ENCODE measurements at regions not wholly inside any gene's neighbourhood (a gene's known extent, or its start where the extent isn't known, plus 50 kb on each side); places are given as distances from the start of the nearest gene placed in this dataset.
"Not testable (repeated sequence)": the region's sequence is repeated elsewhere in the genome, so short reads cannot be mapped to it uniquely, and the experiment has no call there.

DNA sequence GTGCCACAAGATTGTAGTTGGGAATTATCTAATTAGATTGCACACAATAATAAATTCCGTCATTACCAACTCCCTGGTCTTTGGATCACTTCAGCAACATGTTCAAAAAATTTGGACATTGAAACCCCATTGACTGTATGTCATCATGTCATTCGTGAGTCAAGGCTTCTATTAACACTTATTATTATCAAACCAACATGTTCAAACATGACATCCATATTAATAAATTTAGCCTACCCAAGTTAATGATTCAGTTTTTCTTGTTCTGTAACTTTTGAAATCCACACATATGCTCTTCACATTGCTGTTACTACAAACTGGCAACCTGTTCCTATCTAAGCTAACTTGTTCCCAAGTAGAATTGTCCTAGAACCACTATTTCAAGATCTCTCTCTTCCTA lies 1142.7 kb upstream of the SLC39A10 start:
- no peak for DNase-seq (ENCODE audit: low spot score)

- not testable (repeated sequence) for DNase-seq (ENCODE audit: low spot score)
Observed at GRCh38 chr2:194511070-194511469, 1146.0 kb upstream of the SLC39A10 start.

GRCh38 chr2:194504876-194505275 lies 1152.2 kb upstream of the SLC39A10 start:
- not testable (repeated sequence) for DNase-seq (ENCODE audit: low spot score)

DNA sequence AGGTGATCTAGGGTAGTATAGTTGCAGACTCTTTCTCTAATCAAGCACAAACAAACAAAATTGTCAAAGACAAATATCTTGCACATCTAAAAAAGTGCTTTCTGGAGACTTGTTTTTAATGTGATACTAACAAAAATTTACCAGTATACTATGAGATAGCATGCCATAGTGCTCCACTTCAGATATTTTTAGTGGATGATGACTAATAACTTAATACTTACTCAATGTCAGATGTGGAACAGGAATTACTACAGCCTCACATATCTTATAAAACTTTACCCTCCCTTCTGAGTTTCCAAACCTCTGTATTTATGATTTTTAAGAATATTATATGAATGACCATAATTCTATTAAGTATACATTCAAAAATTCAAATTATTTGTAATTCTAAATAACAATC lies 1162.0 kb upstream of the SLC39A10 start:
- no peak for DNase-seq (ENCODE audit: low spot score)

GRCh38 chr2:194494401-194494800 lies 1162.6 kb upstream of the SLC39A10 start:
- DNase-seq (ENCODE audit: low spot score), result no peak

DNA sequence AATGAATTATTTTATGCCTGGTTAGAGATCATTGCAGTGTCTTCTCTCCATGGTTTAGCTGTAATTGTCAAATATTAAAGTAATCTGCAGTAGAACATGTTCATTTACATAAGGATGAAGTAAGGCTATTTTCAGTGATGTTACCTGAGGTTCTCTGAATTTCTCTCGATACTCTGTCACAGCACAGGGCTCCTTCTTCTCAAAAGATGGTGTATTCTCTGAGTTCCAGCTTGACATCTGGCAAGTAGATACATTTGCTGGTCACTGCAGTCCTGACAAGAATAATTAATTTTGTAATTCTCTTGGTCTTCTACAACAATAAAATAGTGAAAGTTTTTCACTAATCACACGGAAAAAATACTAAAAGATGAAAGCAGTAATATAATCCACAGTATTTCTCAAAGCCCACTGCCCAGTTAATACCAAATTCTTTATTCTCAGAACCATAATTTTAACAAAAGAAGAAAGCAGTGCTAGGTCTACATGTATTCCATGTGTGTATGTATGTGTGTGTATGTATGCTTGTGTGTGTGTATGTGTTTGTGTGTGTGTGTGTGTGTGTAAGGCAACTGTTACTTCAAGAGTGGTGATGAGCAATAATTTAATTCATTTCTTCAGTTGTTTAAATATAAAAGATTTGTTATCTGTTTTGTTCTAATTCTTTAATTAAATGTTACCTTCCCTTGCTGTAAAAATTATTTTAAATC lies 1165.5 kb upstream of the SLC39A10 start:
- DNase-seq (ENCODE audit: low spot score), result no peak

- DNase-seq (ENCODE audit: low spot score), result no peak
Observed at GRCh38 chr2:194486326-194486725, 1170.7 kb upstream of the SLC39A10 start.

- DNase-seq (ENCODE audit: low spot score), result no peak
Observed at GRCh38 chr2:194483041-194483440, 1174.0 kb upstream of the SLC39A10 start.

DNA sequence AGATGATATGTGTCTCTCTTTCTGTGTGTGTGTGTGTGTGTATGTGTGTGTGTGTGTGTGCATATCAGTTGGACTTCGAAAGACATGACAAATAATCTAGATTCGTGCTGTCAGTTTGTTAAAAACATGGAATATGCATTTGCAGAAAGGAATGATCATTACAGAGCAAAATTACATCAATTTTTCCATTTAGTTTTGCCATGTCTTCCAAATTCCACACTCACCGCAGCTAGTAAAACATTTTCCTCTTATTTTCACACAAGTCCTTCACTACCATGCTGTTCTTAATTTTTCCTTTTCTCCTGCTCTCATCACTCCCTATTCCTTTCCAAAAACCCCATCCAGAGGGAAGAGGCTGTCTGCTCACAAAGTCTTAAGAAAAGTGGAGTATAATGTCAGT lies 1191.4 kb upstream of the SLC39A10 start:
- no peak for DNase-seq (ENCODE audit: low spot score)

- DNase-seq (ENCODE audit: low spot score), result no peak
Observed at GRCh38 chr2:194464964-194465638, 1191.9 kb upstream of the SLC39A10 start.

- not testable (repeated sequence) for DNase-seq (ENCODE audit: low spot score)
Observed at GRCh38 chr2:194462883-194463282, 1194.1 kb upstream of the SLC39A10 start.

- DNase-seq (ENCODE audit: low spot score), result no peak
Observed at GRCh38 chr2:194455358-194455757, 1201.7 kb upstream of the SLC39A10 start.

GRCh38 chr2:194452504-194452903 lies 1204.5 kb upstream of the SLC39A10 start:
- DNase-seq (ENCODE audit: low spot score), result no peak

GRCh38 chr2:194445226-194445625 lies 1211.8 kb upstream of the SLC39A10 start:
- no peak for DNase-seq (ENCODE audit: low spot score)

DNA sequence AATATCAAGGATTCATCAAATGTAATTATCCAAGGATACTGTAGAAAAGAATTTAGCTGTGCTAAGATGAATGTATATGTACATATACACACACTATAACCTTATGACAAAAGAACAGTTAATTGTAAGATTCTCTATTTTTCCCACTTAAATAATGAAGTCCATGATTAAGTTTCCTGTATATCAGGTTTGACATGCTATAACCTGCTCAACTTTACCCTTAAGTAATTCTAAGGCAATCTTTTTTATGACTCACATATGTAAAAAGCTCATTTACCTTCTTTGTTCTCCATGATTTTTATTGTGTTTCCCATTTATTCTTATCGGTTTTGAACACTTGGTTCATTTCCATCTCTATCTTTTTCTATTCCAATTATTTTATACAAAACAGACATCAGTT lies 1213.1 kb upstream of the SLC39A10 start:
- DNase-seq (ENCODE audit: low spot score), result no peak

- DNase-seq (ENCODE audit: low spot score), result no peak
Observed at GRCh38 chr2:194424683-194425209, 1232.3 kb upstream of the SLC39A10 start.

- DNase-seq (ENCODE audit: low spot score), result no peak
Observed at GRCh38 chr2:194411221-194411620, 1245.8 kb upstream of the SLC39A10 start.

- DNase-seq (ENCODE audit: low spot score), result no peak
Observed at GRCh38 chr2:194395818-194396217, 1261.2 kb upstream of the SLC39A10 start.

DNA sequence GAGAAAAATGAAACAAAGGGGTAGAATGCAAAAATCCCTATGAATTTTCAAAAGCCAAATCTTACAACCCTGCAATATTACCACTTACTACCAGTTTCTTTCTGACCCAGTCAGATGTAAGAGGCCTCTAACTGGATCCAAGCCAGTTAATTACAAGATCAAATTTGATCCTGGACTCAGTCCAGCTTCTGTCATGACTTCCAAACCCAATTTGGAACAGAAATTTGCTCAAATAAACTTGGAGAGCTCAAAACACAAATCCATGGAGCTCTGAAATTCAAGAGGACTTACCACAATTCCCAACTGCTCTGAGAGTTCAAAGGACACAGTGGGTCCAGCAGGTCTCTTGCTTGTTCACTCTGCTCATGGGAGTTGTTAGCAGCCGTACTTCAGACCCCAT lies 1271.7 kb upstream of the SLC39A10 start:
- no peak for DNase-seq (ENCODE audit: low spot score)

GRCh38 chr2:194383401-194383800 lies 1273.6 kb upstream of the SLC39A10 start:
- no peak for DNase-seq (ENCODE audit: low spot score)

- no peak for DNase-seq (ENCODE audit: low spot score)
Observed at GRCh38 chr2:194382221-194382620, 1274.8 kb upstream of the SLC39A10 start.

- no peak for DNase-seq (ENCODE audit: low spot score)
Observed at GRCh38 chr2:194380011-194380410, 1277.0 kb upstream of the SLC39A10 start.

DNA sequence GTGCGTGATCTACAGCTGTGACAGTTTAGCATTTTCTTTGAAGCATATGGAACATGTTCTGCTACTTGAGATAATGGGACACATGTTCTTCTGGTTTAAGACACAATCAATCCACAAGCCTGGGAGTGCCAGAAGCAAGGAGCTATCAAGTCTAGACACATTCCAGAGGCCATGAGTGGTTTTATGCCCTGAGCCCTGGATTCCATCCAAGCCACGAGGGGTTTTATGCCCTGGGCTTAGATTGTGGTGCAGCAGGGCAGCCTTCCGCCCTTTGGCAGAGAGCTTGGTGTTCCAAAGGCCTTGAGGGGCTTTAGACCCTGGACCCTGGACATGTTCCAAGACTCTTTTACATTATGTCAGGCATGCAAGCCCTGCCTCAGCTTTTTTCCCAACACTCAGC lies 1289.6 kb upstream of the SLC39A10 start:
- not testable (repeated sequence) for DNase-seq (ENCODE audit: low spot score)

DNA sequence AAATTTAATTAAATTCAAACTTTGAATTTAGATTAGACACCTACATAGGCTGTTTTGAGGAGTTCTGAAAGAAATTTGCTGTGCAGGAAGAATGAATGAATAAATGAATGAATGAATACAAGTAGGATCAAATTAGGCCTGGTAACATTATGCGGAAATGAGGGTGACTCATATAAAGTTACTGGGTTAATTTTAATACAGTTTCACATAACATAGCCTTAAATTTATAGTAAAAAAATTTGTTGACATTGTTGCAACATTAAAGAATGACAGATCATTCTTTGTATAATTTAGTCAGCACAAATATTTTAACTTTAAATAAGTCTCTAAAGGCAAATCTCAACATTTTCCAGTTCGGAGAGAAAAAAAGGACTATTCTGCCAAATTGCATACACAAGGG lies 1293.1 kb upstream of the SLC39A10 start:
- no peak for DNase-seq (ENCODE audit: low spot score)

All from HuH-7 (cell line).